ENCODE measurements at regions not wholly inside any gene's neighbourhood (a gene's known extent, or its start where the extent isn't known, plus 50 kb on each side); places are given as distances from the start of the nearest gene placed in this dataset.
A peak's percentile ranks its signal among the peaks of the same experiment; 100 is the strongest.

GRCh38 chr3:78244136-78244535 is 1204.2 kb downstream of the ROBO2 start:
- no peak for DNase-seq (ENCODE audit: low spot score)

GRCh38 chr3:78249294-78249693 is 1209.4 kb downstream of the ROBO2 start:
- DNase-seq (ENCODE audit: low spot score) = no peak

- DNase-seq (ENCODE audit: low spot score) = no peak
Measured at GRCh38 chr3:78253860-78254259, 1214.0 kb downstream of the ROBO2 start.

GRCh38 chr3:78255403-78255802 is 1215.5 kb downstream of the ROBO2 start:
- DNase-seq (ENCODE audit: low spot score) = no peak

- DNase-seq (ENCODE audit: low spot score) = no peak
Measured at GRCh38 chr3:78256123-78256522, 1216.2 kb downstream of the ROBO2 start.

DNA sequence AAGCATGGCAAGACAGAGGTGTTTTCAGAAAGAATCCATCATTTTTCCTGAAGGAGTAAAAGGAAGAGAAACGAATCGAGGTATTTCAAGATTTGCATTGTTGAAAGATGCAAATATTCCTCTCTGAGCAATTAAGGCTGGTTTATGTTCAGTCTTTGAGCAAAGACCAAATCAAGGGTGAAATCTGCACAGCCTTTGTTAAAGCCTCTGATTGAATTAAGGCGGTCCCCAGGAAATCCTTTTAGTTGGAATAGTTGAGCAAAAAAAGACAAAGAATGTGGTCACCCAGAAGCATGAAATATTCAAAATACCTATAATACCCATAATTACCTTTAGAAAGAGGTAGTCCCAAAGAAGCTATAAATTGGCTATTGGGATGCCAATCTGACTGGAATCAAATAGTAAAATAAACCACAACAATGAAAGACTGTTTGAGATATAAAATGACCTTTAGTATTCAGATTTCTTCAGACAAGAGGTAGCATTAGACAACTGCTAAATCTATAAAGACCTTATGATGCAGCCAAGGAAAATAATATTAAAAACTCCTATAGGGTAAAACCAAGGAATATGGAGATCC is 1218.1 kb downstream of the ROBO2 start:
- DNase-seq (ENCODE audit: low spot score) = no peak

GRCh38 chr3:78258798-78259197 is 1218.9 kb downstream of the ROBO2 start:
- no peak for DNase-seq (ENCODE audit: low spot score)

- no peak for DNase-seq (ENCODE audit: low spot score)
Measured at GRCh38 chr3:78260388-78260787, 1220.5 kb downstream of the ROBO2 start.

- DNase-seq (ENCODE audit: low spot score) = peak; percentile 2
Measured at GRCh38 chr3:78266550-78266949, 1226.7 kb downstream of the ROBO2 start.

- no peak for DNase-seq (ENCODE audit: low spot score)
Measured at GRCh38 chr3:78267235-78267634, 1227.3 kb downstream of the ROBO2 start.

GRCh38 chr3:78268087-78268486 is 1228.2 kb downstream of the ROBO2 start:
- no peak for DNase-seq (ENCODE audit: low spot score)

GRCh38 chr3:78268716-78269668 is 1229.1 kb downstream of the ROBO2 start:
- no peak for DNase-seq (ENCODE audit: low spot score)

DNA sequence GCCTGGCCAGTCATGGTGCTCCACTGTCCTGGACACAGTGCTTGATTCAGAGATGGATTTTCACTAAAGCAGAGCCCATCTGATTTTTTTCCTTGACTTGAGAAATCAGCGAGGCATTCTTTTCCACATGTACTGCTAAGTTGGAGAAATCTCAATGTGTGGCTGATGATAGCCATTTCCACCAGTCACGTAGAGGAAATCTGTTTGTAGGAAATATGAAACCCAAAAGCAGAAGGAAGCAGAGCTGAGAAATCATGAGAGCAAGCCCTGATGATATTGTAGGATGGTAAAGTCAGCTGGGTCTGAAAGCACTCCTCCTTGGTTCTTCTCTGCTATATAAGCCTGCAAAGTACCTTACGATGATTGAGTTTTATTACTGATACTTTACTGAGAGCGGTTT is 1233.4 kb downstream of the ROBO2 start:
- no peak for DNase-seq (ENCODE audit: low spot score)

GRCh38 chr3:78274475-78275065 is 1234.7 kb downstream of the ROBO2 start:
- no peak for DNase-seq (ENCODE audit: low spot score)

- no peak for DNase-seq (ENCODE audit: low spot score)
Measured at GRCh38 chr3:78275420-78275852, 1235.5 kb downstream of the ROBO2 start.

- no peak for DNase-seq (ENCODE audit: low spot score)
Measured at GRCh38 chr3:78277220-78277619, 1237.3 kb downstream of the ROBO2 start.

GRCh38 chr3:78277801-78278200 is 1237.9 kb downstream of the ROBO2 start:
- DNase-seq (ENCODE audit: low spot score) = no peak

DNA sequence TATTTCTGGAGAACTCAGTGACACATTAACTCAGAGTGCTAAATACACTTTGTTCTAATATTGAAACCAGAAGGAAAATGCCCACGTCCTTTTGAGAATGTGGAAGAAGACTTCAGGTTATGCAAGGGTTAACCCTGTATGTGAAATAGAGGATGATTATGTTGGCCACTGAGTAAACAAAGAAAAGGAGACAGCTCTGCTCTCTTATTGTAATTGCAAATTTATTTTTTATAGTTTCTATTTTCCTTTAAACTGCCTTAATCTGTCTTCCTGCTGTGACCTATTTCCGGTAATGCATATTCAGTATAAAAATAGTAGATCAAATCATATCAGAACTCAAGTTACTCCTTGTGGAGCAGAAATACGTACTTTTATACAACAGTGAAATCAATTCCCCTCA is 1239.2 kb downstream of the ROBO2 start:
- no peak for DNase-seq (ENCODE audit: low spot score)

- DNase-seq (ENCODE audit: low spot score) = no peak
Measured at GRCh38 chr3:78281381-78281780, 1241.5 kb downstream of the ROBO2 start.

DNA sequence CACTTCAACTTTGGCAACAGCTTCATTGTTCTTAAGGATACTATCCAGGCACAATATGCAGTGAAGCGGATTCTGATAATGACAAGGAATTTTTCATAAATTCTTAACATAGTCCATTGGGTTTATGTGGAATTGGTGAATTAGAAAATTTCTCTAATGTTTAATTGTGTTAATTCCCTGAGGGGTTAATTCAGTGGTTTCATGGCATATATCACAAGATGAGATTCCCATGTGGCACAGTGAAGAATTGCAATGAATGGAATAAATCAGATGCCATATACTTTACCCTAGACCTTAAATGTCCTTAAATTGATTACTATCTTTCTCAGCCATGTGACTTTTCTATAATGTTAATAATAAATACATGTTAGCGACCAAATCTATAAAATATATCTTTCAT is 1244.1 kb downstream of the ROBO2 start:
- DNase-seq (ENCODE audit: low spot score) = no peak

DNA sequence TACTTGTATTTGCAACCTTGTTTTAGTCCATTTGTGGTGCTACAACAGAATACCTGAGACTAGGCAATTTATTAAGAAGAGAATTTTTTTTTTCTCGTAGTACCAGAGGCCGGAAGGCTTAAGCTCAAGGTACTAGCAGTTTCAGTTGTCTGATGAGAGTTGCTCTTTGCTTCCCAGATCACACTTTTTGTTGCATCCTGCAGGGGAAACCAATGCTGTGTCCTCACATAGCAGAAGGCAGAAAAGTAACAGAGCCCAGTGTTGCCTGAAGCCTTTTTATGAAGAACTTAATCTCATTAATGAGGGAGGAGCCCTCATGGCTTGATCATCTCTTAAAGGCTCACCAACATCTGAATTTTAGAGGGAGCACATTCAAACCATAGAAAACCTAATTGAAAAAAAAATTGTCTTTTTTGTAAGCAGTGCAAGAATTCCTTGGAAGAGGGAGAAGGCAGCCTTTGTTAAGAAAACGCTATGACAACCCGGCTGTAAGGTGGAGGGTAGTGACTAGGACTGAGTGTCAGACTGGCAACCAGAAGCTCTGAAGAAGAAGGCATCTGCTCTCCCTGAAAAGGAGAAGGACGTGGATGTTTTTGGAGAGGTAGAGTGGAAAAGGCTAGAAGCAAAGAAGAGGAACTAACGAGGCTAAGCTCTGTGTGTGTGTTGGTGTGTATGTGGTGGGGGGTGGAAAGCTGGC is 1245.3 kb downstream of the ROBO2 start:
- no peak for DNase-seq (ENCODE audit: low spot score)

GRCh38 chr3:78287085-78287484 is 1247.2 kb downstream of the ROBO2 start:
- no peak for DNase-seq (ENCODE audit: low spot score)

All from HT-29 (cell line).